NCI-H526 treated with DMSO at 0.1 percent for 48 hours (cell line): ENCODE measurements at regions not wholly inside any gene's neighbourhood (a gene's known extent, or its start where the extent isn't known, plus 50 kb on each side); places are given as distances from the start of the nearest gene placed in this dataset.
"Not testable (repeated sequence)": the region's sequence is repeated elsewhere in the genome, so short reads cannot be mapped to it uniquely, and the experiment has no call there.

Experiments used
- DNase-seq: peaks from one replicate; lab custom pipeline; 2025; lab: John Stamatoyannopoulos, UW

DNA sequence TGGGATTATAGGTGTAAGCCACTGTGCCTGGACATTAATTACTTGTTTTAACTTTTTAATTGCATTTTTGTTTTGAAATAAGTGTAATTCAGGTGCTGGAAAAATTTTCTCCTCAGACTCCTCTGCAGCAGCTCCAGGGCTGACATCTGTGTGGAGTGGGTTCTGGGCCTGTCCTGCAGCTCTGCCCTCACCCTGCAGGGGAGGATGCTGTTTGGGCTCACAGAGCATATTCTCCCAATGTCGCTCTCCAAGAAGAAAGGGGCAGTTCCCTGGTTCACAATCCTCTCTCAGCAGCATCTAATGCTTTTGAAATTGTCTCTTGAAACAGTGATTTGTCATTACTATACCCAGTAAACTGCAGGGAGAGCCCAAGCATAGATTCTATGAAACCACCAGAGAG lies 995.7 kb downstream of the TMEM121 start:
- DNase-seq, result not testable (repeated sequence)

DNA sequence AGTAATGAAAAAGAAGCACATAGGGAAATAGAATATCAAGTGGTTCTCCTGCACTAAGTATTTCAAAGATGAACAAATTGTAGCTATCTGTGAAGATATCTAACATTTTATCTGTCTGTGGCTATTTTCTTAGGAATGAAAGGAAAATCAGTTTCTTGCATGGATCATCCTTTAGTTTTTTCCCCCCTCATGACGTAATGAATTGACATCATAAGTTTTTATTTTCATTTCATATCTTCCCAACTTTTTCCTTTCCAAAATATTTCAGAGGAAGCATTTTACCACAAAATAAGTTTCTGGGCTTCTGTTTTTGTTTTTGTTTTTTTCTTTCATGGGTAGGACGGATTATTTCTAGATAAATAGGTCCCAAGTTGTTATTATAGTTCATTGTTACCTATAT lies 996.6 kb downstream of the TMEM121 start:
- no peak for DNase-seq

DNA sequence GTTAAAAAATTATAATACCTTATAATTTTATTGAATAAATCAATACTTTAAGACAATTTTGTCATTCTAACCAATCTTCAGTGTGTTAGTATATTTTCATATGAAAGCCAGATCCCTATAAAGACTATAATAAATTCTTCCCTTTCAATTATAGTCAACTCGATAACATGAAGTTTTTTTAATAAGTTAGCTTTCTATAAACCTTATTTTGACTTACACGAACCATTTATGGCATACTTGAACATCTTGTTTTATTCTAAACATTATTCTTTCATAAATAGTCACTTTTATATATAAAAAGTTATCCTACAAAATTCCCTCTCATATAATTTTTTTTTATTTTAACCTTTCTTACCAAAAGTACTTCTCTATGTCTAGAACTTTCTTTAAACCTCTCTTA lies 1002.3 kb downstream of the TMEM121 start:
- no peak for DNase-seq

DNA sequence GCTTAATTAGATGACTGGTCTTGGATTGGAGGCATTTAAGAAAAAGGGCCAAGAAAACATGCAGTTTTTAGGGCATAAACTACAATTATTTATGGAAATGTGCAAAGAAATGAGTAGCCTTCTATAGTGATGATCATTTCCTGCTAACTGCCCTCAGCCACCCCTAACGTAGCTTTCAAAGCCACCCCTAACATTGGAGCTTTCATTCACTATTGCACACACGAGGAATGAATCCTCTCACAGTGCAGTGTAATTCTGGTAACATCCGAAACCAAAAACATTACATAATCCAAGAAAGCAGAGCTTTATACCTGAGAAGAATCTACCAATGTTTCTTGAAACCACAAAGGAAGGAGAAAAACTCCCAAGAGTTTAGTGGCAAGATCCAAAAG lies 1003.6 kb downstream of the TMEM121 start:
- DNase-seq, result no peak

DNA sequence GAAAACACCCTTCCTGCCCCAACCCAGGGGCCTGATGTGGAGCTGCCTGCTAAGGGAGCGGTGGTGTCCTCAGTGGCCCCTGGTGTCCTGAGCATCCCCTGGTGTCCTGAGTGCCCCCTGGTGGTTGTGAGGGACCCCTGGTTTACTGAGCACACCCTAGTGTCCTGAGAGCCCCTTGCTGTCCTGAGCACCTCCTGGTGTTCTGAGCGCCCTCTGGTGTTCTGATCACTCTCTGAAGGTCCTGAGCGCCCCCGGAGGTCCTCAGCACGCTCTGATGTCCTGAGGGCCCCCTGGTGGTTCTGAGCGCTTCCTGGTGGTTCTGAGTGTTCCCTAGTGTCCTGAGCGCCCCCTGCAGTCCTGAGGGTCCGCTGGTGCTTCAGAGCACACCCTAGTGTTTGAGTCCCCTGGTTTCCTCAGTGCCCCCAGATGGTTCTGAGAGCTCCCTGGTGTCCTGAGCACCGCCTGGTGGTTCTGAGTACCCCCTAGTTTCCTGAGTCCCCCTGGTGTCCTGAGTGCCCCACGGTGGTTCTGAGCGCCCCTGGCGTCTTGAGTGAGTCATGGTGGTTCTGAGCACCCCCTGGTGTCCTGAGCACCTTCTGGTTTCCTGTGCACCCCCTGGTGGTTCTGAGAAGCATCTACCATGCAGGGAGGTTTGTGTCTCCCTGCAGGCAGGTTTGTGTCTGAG lies 1004.2 kb downstream of the TMEM121 start:
- no peak for DNase-seq

DNA sequence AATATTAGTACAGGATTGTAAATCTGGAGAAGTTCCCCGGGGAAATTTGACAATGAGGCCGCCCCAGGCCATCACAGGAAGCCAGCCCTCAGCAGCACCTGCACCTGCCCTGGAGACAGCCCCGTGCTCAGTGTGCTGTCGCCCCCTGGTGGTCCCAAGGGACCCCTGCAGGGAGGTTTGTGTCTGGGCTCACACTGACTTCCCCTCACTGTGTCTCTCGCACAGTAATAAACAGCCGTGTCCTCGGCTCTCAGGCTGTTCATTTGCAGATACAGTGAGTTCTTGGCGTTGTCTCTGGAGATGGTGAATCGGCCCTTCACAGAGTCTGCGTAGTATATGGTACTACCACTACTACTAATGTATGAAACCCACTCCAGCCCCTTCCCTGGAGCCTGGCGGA lies 1011.2 kb downstream of the TMEM121 start:
- not testable (repeated sequence) for DNase-seq

DNA sequence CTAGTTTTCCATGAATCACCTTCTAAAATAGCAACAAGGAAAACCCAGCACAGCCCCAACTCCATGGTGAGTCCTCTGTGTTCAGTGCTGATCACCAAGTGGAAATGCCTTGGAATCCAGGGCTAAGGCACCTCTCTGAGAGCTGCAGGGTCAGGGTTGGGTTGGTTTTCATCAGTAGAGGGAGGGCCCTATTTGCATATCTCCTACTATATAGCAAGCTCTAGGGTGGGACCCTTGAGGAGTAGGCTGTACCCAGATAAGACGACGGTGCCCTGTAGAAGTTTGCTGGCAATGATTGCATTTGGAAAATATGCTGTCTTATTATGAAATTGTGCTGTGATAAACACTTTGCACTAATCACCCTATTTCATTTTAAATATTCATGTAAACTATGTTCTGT lies 1011.8 kb downstream of the TMEM121 start:
- peak; percentile 16 for DNase-seq

DNA sequence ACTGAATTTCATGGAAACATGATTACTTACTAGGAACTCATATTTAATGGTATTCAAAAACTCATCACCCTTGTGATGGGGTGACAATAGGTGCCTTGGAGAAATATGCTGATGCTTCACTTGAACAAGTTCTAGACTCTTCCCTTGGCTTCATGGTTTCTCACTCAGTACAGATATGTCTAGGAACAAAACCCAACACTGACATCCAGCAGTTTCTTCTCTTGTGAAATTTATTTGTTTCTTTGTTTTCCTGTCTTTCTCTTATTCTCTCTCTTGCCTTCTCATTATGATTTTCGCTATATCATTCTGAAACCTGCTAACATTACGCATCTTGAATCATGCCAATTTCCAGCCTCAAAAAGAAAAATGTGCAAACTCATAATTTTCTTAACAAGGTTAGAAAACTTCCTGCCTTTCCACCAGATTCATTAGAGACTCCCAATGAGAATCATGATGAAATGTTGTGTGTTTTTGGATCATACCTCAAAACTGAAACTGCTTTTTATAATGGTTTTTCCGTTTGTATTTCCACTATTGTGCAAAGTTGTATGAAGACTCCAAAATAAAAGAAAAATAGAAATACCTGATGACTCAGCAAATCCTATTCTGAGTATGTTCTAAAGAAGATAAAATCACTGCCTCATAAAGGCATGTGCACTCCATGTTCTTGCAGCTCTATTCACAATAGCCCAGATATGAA lies 1021.5 kb downstream of the TMEM121 start:
- DNase-seq, result no peak

DNA sequence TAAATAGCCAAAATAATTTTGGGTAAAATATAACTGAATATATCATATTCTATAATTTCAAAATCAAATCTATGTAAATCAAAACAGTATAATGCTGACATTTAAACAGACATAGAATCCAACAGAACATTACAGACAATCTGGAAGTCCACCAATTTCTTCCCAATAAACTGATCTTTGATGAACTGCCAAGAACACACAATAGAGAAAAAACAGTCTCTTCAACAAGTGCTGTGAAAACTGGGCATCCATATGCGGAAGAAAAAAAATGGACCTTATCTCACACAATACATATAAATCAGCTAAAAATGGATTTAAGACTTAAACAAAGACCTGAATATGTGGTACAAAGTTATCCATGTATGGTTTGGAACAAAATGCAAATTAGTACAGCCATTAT lies 1022.7 kb downstream of the TMEM121 start:
- DNase-seq, result no peak

DNA sequence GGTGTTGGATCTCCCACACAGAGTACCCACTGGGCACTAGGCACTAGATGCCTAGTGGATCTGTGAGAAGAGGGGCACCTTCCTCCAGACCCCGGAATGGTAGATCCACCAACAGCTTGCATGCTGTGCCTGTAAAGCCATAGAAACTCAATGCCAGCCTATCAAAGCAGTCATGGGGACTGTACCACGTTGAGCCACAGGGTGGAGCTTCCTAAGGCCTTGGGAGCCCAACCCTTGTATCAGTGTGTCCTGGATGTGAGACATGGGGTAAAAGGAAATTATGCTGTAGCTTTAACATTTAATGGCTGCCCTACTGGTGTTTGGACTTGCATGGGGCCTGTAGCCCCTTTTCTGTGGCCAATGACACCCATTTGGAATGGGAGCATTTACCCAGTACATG lies 1024.9 kb downstream of the TMEM121 start:
- no peak for DNase-seq

DNA sequence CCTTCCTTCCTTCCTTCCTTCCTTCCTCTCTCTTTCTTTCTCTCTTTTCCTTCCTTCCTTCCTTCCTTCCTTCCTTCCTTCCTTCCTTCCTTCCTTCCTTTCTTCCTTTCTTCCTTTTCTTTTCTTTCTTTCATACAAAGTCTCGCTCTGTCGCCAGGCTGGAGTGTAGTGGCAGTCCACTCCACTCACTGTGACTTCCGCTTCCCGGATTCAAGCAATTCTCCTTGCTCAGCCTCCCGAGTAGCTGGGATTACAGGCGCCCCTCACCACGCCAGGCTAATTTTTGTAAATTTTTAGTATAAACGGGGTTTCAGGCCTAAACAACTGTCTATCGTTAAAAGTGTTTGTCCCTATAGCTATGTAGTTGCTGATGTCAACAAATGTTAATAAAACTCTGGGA lies 1029.8 kb downstream of the TMEM121 start:
- not testable (repeated sequence) for DNase-seq

DNA sequence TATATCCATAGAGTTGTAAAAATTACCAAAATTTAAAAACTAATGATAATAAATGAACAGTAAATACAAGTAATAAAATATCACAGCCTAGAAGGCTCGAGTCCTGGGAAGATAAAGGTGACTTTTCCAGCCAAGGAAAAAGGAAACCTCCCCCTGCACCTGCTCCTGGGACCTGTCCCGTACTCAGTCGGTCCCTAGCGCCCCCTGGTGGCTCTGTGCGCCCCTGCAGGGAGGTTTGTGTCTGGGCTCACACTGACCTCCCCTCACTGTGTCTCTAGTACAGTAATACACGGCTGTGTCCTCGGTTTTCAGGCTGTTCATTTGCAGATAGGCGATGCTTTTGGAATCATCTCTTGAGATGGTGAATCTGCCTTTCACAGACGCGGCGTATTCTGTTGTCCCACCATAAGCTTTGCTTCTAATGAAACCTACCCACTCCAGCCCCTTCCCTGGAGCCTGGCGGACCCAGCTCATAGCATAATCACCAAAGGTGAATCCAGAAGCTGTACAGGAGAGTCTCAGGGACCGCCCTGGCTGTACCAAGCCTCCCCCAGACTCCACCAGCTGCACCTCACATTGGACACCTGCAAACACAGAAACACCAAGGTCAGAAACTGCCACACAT lies 1030.4 kb downstream of the TMEM121 start:
- DNase-seq, result peak; percentile 73

DNA sequence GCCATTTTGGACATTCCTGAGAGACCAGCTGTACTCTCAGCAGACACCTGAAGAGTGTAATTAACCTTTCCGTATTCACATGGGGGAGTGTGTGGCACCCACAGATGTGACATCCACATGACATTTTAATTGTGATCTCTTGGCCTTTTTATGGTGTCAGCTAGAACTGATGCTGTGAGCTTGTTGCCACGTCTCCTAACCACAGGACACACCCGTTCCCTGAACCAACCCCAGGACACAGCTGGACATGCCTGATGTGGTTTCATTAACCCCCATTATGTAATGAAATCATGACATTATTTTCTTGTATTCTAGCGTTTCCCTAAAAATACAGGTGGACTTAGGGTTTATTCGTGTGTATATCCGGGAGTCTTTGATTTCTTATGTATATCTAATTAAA lies 1036.1 kb downstream of the TMEM121 start:
- DNase-seq, result no peak

DNA sequence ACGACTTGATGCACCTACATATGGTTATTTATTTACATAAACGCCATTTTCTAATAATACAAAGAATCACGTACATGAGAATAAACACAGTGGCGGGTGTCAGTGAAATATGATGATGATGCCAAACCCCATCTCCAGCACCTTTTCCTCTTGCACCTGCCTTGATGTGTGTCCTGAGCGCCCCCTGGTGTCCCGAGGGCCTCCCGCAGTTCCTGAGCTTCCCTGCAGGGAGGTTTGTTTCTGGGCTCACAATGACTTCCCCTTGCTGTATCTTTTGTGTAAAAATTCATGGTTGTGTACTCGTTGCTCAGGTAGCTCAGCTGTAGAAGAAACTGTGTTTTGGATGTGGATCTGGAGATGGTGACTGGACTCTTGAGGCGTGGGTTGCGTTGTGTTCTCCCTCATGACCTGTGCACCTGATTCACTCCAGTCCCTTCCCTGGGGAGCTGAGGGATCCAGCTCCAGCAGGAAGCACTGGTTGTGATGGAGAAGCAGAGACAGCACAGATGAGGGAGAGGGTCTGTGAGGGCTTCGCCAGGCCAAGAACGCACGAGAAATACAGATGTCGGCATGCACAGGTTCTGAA lies 1037.8 kb downstream of the TMEM121 start:
- peak; percentile 26 for DNase-seq

DNA sequence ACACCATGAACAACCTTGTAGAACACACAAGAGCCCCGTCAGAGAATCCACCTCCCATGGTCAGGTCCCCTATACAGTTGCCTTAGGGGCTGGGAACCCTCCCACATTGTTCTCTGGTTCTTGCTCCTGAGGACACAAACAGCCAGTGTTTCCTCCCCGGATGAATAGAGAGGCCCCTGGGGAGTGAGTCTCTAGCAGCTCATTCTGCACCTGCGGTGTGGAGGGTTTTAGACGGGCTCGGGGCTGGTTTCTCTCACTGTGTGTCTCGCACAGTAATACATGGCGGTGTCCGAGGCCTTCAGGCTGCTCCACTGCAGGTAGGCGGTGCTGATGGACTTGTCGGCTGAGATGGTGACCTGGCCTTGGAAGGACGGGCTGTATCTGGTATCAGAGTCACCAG lies 1052.1 kb downstream of the TMEM121 start:
- DNase-seq, result no peak

DNA sequence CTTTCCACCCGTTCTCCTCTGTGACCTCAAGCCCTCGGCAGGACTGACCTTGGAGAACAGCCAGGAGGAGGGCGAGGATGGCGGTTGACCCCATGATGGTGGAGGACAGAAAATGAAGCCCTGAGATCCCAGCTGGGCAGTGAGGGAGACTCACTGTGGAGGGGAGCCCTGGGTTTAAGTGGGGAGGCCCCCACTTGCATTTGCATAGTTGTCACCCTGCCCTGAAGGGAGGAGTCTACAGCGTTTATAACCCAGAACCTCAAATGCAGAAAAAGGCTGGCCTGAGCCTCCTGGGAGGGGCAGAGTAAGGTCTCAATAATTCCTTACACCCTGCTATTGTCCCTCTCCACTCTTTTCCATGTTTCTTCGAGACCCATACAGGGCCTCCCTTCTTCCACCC lies 1052.7 kb downstream of the TMEM121 start:
- no peak for DNase-seq

DNA sequence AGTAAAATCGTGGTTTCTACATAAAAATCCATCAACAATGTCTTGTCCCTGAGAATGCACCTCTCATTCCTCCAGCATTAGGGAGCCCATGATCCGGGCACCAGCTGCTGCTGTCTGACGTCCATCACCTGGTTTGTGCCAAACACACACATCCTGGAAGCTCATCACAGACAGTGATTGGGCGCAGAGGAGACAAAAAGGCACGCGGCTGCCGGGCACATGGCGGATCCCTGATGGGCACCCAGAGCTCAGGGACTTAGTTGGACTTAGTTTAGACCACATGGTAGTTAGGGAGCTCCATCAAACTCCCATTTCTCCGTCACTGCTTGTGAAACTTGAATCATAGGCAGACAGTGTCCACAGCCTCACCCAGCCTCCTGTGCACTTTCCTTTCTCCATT lies 1059.3 kb downstream of the TMEM121 start:
- DNase-seq, result no peak

DNA sequence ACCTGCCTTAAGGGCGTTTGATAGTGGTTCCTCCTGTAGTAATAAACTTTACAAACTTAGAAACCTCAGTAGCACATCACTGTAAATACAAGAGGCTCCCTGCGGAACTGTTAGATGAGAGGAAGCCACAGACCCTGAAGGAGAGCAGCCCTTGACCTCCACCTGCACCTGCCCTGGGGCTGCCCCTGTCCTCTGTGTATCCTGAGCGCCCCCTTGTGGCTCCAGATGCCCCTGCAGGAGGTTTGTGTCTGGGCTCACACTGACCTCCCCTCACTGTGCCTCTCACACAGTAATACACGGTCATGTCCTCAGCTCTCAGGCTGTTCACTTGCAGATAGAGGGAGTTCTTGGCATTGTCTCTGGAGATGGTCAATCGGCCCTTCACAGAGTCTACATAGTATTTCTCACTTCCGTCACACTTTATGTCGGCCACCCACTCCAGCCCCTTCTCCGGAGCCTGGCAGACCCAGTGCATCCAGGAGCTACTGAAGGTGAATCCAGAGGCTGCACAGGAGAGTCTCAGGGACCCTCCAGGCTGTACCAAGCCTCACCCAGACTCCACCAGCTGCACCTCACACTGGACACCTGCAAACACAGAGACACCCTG lies 1059.8 kb downstream of the TMEM121 start:
- DNase-seq, result peak; percentile 12

DNA sequence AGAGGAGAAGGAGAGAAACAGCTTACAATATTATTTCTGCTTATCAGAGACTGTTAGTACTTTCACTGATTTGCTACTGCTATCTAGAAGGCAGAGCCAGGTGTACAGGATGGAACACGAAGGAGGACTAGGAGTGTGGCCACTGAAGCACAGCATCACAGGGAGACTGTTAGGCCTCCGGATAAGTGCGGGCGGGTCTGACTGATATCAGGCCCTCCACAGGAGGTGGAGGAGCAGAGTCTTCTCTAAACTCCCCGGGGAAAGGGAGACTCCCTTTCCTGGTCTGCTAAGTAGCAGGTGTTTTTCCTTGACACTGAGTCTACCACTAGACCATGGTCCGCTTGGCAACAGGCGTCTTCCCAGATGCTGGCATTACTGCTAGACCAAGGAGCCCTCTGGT lies 1065.2 kb downstream of the TMEM121 start:
- not testable (repeated sequence) for DNase-seq

DNA sequence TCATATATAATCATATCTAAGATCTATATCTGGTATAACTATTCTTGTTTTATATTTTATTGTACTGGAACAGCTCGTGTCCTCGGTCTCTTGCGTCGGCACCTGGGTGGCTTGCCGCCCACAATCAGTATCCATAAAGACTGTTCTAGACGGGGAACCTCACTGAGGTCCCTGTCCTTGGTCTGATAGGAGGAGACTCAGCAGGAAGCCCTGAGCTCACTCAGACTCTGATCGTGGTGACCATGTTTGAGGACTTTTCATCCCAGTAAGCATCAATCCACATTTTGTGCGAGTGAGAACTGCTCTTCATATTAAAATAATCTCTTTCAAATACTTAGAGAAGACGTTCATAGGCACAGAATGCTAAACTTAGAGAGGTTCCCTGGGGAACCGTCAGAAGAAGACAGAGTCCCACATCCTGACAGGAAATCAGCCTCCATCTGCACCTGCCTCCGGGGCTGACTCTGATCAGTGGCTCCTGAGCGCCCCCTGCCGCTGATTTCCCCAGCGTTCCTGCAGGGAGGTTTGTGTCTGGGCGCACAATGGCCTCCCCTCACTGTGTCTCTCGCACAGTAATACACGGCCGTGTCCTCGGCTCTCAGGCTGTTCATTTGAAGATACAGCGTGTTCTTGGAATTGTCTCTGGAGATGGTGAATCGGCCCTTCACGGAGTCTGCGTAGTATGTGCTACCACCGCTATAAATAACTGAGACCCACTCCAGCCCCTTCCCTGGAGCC lies 1065.9 kb downstream of the TMEM121 start:
- DNase-seq, result not testable (repeated sequence)

DNA sequence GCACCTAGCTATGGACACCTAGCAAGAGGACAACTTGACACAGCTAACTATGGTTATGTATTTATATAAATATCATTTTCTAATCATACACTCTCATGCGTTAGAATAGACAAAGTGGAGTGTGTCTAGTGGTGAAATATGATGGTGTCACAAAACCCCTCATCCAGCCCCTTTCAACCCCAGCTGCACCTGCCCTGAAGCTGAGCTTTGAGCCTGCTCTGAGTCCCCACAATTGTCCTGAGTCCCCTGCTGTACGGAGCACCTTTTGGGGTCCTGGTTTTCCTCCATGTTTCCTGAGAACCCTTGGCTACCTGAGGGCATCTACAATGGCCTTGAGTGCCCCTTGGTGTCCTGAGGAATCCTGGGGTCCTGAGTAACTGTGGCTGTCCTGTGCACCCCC lies 1072.8 kb downstream of the TMEM121 start:
- no peak for DNase-seq
